OCI-LY3 (cell line): ENCODE measurements at regions not wholly inside any gene's neighbourhood (a gene's known extent, or its start where the extent isn't known, plus 50 kb on each side); places are given as distances from the start of the nearest gene placed in this dataset.

Source experiments
- CTCF ChIP-seq: fragments of 200-600, 300-600 bp; sonication (generic); IDR thresholded peaks from 2 replicates; pipeline ENCODE4 v1.5.1; 2014; ENCODE audit warnings: antibody characterized with exemption, low read length, low read depth
- EZH2phosphoT487 ChIP-seq: fragments of 200-600 bp; shearing (Covaris generic); IDR thresholded peaks from 2 replicates; pipeline ENCODE4 v1.6.1; 2018; ENCODE audit warnings: antibody characterized with exemption, mixed run types, low read depth

GRCh38 chr4:111209706-111210105 lies 586.8 kb upstream of the PITX2 start:
- no peak for TF ChIP-seq CTCF
- no peak for TF ChIP-seq EZH2phosphoT487
